ENCODE measurements at regions not wholly inside any gene's neighbourhood (a gene's known extent, or its start where the extent isn't known, plus 50 kb on each side); places are given as distances from the start of the nearest gene placed in this dataset.

DNA sequence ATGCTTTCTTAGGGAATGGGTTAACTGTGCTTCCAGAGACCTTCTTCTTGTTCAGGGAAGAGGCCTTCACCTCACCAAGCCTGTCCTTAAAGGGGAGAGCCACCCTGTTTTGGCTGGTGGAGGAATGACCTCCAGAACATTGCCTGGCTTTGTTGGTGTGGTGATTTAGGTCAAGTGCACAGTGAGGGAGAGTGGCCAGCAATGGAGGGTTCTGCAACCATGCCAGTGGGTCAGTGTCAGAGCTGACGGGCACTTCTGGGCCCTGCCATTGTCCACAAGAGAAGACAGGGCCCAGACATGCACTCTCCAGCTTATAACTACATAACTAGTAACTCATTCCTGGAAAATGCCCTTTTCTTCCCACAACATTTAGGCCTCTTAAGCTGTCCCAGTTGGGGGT, 238.5 kb upstream of the AKR1E2 start:
- TF ChIP-seq, protein P1, sequence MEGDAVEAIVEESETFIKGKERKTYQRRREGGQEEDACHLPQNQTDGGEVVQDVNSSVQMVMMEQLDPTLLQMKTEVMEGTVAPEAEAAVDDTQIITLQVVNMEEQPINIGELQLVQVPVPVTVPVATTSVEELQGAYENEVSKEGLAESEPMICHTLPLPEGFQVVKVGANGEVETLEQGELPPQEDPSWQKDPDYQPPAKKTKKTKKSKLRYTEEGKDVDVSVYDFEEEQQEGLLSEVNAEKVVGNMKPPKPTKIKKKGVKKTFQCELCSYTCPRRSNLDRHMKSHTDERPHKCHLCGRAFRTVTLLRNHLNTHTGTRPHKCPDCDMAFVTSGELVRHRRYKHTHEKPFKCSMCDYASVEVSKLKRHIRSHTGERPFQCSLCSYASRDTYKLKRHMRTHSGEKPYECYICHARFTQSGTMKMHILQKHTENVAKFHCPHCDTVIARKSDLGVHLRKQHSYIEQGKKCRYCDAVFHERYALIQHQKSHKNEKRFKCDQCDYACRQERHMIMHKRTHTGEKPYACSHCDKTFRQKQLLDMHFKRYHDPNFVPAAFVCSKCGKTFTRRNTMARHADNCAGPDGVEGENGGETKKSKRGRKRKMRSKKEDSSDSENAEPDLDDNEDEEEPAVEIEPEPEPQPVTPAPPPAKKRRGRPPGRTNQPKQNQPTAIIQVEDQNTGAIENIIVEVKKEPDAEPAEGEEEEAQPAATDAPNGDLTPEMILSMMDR (conservative IDR thresholded peaks at IDR 0.05; ENCODE audit: low read depth, low read length) = no peak
- no peak for DNase-seq (ENCODE audit: low read depth)

DNA sequence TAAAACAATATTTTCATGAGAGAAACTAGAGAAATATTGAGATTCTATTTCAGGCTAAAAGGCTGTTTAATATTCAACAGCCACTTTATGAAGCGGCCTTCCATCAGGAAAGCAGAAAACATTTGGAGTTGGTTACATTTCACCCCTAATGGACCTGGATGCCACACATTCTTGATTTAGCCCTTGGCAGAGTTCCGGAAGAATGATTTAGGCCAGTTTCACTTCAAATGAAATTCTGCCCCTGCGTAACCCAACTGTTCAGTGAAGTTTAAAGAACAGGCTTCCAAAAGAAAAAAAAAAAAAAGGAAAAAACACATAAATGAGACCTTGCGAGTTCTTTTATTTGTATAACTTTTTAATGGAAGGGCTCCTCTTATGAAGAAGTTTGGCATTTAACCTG, 239.2 kb upstream of the AKR1E2 start:
- H3K4me3 ChIP-seq (ENCODE audit: low read depth, low read length) = no peak overlapping the region
- TF ChIP-seq, protein P1 (conservative IDR thresholded peaks at IDR 0.05; ENCODE audit: low read depth, low read length) = no peak

More for the DNA sequence above, 238.5 kb upstream of the AKR1E2 start:
- no peak overlapping the region for H3K4me3 ChIP-seq (ENCODE audit: low read depth, low read length)

DNA sequence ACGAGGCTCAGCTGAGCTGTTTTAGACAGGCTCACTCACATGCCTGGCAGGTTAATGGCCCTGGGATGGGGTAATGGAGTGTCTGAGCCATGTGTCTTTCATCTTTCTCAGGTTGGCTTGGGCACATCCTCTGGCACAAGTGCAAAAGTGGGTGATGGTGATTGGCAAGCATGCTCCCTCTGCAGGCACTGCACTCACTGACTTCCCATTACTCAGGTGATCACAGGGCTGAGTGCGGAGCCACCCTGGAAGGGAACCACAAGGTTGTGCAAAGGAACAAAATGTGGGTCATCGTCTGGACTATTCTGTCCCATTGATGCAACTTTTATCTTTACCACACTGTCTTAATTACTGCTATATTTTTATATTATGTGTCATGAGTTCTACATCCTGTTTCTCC, 244.1 kb upstream of the AKR1E2 start:
- TF ChIP-seq, protein P1 (conservative IDR thresholded peaks at IDR 0.05; ENCODE audit: low read depth, low read length) = no peak
- H3K4me3 ChIP-seq (ENCODE audit: low read depth, low read length) = no peak overlapping the region
- DNase-seq (ENCODE audit: low read depth) = no peak

More for the DNA sequence above, 239.2 kb upstream of the AKR1E2 start:
- no peak for DNase-seq (ENCODE audit: low read depth)

DNA sequence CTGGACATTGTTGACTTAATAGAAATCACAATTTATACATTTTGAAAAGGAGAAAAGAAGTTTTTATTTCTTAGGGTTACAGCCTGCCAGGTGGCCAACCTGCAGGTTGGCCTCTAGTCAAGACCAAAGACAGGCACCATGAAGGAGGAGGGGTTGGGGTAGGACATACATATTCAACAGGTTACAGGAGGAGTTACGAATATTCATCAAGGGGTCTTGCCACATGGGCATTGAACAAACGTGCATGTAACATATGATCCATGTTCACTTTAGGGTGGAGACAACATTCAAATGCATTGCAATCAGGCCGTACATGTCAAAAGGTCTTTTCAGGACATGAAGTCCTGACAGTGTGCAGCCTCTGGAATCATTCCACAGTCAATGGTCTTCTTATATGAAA, 246.2 kb upstream of the AKR1E2 start:
- TF ChIP-seq, protein P1 (conservative IDR thresholded peaks at IDR 0.05; ENCODE audit: low read depth, low read length) = no peak
- H3K4me3 ChIP-seq (ENCODE audit: low read depth, low read length) = no peak overlapping the region

DNA sequence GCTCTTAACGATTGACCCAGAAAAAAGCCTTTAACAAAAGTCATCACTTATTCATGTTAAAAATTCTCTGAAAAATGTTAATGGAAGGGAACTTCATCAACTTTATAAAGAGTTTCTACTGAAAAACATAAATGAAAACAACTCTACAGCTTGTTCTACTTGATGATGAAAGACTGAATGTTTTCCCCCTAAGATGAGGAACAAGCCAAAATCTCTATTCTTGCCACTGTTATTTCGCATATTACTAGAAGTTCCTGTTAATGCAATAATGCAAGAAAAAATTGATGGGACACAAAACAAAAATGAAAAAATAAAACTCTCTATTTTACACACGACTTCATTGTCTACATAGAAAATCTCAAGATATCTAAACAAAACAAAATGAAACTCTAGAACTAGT, 249.8 kb upstream of the AKR1E2 start:
- TF ChIP-seq, protein P1 (conservative IDR thresholded peaks at IDR 0.05; ENCODE audit: low read depth, low read length) = no peak
- DNase-seq (ENCODE audit: low read depth) = no peak

More for the DNA sequence above, 246.2 kb upstream of the AKR1E2 start:
- DNase-seq (ENCODE audit: low read depth) = no peak

DNA sequence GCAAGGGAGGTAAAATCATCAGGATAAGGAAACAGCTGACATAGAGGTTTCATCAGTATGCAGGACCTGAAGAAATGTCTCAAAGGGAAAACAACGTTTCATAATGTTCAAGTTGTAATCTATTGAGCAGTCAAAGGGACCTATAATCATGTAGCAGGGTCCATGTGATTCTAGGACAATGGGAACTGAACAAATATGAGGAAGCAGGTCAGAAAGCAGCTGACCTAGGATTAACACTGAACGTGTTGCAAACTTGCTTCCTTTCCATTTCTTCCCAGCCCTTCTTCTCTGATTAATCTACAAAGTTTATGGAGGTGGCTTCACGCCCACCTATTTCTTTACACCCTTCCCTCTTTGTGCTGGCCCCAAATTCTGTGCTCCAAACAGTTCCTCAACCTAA, 256.9 kb upstream of the AKR1E2 start:
- H3K4me3 ChIP-seq (ENCODE audit: low read depth, low read length) = no peak overlapping the region
- DNase-seq (ENCODE audit: low read depth) = no peak
- TF ChIP-seq, protein P1 (conservative IDR thresholded peaks at IDR 0.05; ENCODE audit: low read depth, low read length) = no peak

More for the DNA sequence above, 249.8 kb upstream of the AKR1E2 start:
- no peak overlapping the region for H3K4me3 ChIP-seq (ENCODE audit: low read depth, low read length)

DNA sequence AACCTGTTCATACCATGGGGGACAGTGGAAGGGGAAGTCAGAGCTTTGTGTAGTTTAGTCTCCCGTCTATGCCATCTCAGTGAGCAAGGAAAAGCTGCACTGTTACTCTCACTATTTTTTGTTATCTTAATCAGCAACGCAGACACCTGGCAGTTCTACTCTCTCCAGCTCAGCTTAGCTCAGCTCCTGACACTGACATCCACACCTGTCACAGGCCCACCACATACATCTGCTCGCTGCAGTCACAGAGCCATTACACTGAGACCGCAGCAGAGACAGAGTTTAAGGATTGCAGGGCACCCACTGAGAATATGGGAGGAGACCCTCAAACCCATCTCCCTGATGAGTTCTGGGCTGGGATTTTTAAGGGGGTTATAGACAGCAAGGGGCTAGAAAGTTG, 257.3 kb upstream of the AKR1E2 start:
- H3K4me3 ChIP-seq (ENCODE audit: low read depth, low read length) = no peak overlapping the region
- TF ChIP-seq, protein P1 (conservative IDR thresholded peaks at IDR 0.05; ENCODE audit: low read depth, low read length) = no peak

More for the DNA sequence above, 257.3 kb upstream of the AKR1E2 start:
- no peak for DNase-seq (ENCODE audit: low read depth)
